HAP-1 (cell line): ENCODE measurements at regions not wholly inside any gene's neighbourhood (a gene's known extent, or its start where the extent isn't known, plus 50 kb on each side); places are given as distances from the start of the nearest gene placed in this dataset.

Experiments used
- DNase-seq, 2 experiments: peaks; one replicate each; pipeline ENCODE4 v3.0.0-alpha.2; 2016 to 2020; ENCODE audit warnings: low spot score in 2 of 2
- H3K27me3 ChIP-seq: fragments of 250-450 bp; sonication (Bioruptor Pico); 2 replicates; pipeline ENCODE4 v1.5.1; 2020; ENCODE audit warnings: low read depth, mild to moderate bottlenecking, moderate library complexity
- H3K36me3 ChIP-seq: fragments of 250-450 bp; sonication (Bioruptor Pico); replicated peaks from 2 replicates; pipeline ENCODE4 v1.5.1; 2020; ENCODE audit warnings: mild to moderate bottlenecking
- H3K4me1 ChIP-seq: fragments of 250-450 bp; sonication (Bioruptor Pico); 2 replicates; pipeline ENCODE4 v1.5.1; 2020; ENCODE audit warnings: mild to moderate bottlenecking
- H3K4me3 ChIP-seq: fragments of 250-450 bp; sonication (Bioruptor Pico); 2 replicates; pipeline ENCODE4 v1.5.1; 2020; ENCODE audit warnings: mild to moderate bottlenecking, moderate library complexity
- H3K9me3 ChIP-seq: fragments of 250-450 bp; sonication (Bioruptor Pico); 2 replicates; pipeline ENCODE4 v1.5.1; 2020; ENCODE audit warnings: mild to moderate bottlenecking, moderate library complexity
- in situ Hi-C: fragments of 300-500 bp; cut with MboI; formaldehyde crosslinking; loops from 3 replicates; pipeline ENCODE4 v1.14.3; 2020; ENCODE audit warnings: low sequenced_read_pairs, inconsistent platforms, mixed read lengths

DNA sequence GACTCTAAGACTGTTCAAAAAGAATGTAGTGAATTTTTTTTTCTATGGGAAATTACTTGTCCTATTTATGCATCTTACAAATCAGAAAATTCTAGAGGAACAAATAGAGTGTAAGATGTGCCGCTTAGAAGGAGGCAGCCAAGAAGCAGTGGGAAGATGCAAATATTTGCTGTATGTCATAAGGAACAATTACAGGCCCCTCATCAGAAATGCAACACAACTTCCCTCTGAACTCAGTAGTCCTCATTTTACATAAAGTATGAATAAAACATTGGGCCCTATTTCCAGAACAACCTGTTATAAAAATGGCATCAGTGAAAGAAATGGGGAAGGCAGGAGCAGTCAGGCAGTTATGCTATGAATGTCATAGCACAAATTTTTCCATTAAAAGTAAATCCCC, 50.7 kb upstream of the SCG2 start:
- DNase-seq: no peak
- Histone ChIP-seq H3K27me3 (no peaks in the 10 kb centered on the region), H3K4me1 (peaks cover 7% of the 10 kb centered on the region), H3K36me3 (no peaks in the 10 kb centered on the region), H3K9me3 (no peaks in the 10 kb centered on the region), H3K4me3 (no peak overlapping the region)
- in situ Hi-C loops: no loop called here

DNA sequence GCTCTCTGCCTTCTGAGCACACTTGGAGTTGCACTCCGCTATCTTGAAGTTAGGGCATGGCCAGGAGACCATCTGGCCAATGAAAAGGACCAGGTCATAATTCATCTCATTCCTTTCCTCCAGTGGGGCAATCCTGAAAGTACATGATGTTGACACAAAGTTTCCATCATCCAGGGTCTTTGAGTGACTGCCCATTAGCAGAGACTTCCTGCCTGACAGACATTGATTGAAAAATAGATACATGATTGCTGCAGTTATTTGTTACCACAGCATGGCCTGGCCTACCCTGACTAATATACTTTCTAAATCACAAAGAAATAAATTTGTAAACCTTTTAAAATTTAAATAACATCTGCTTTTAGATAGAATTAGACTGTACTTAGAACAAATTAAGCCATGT, 50.0 kb upstream of the SCG2 start:
- Histone ChIP-seq H3K4me3 (no peak overlapping the region), H3K36me3 (no peaks in the 10 kb centered on the region), H3K27me3 (no peaks in the 10 kb centered on the region), H3K4me1 (peaks cover 7% of the 10 kb centered on the region), H3K9me3 (no peaks in the 10 kb centered on the region)
- DNase-seq: no peak
- in situ Hi-C loops: no loop called here
